Stromal cell of bone marrow (primary cell): ENCODE measurements at regions not wholly inside any gene's neighbourhood (a gene's known extent, or its start where the extent isn't known, plus 50 kb on each side); places are given as distances from the start of the nearest gene placed in this dataset.
A peak's percentile ranks its signal among the peaks of the same experiment; 100 is the strongest.
"Not testable (repeated sequence)": the region's sequence is repeated elsewhere in the genome, so short reads cannot be mapped to it uniquely, and the experiment has no call there.

Experiments
- DNase-seq: peaks from one replicate; pipeline ENCODE4 v3.0.0-alpha.2; 2012; ENCODE audit warnings: low read depth

- not testable (repeated sequence) for DNase-seq
Observed at GRCh38 chr1:245061808-245062207, 93.0 kb upstream of the KIF26B start.

- DNase-seq: no peak
Observed at GRCh38 chr1:245060684-245061374, 94.0 kb upstream of the KIF26B start.

GRCh38 chr1:245059806-245060424 is 94.9 kb upstream of the KIF26B start:
- no peak for DNase-seq

GRCh38 chr1:245058882-245059281 is 95.9 kb upstream of the KIF26B start:
- no peak for DNase-seq

GRCh38 chr1:245058436-245058835 is 96.3 kb upstream of the KIF26B start:
- no peak for DNase-seq

- no peak for DNase-seq
Observed at GRCh38 chr1:245056913-245057312, 97.9 kb upstream of the KIF26B start.

- not testable (repeated sequence) for DNase-seq
Observed at GRCh38 chr1:245056296-245056695, 98.5 kb upstream of the KIF26B start.

- no peak for DNase-seq
Observed at GRCh38 chr1:245055752-245056151, 99.0 kb upstream of the KIF26B start.

- DNase-seq: no peak
Observed at GRCh38 chr1:245054507-245055270, 100.1 kb upstream of the KIF26B start.

GRCh38 chr1:245054105-245054504 is 100.7 kb upstream of the KIF26B start:
- no peak for DNase-seq

GRCh38 chr1:245052258-245052657 is 102.5 kb upstream of the KIF26B start:
- no peak for DNase-seq

GRCh38 chr1:245051349-245052221 is 103.2 kb upstream of the KIF26B start:
- no peak for DNase-seq

- no peak for DNase-seq
Observed at GRCh38 chr1:245046769-245047168, 108.0 kb upstream of the KIF26B start.

GRCh38 chr1:245046315-245046714 is 108.5 kb upstream of the KIF26B start:
- no peak for DNase-seq

- DNase-seq: peak; percentile 47
Observed at GRCh38 chr1:245045087-245045881, 109.5 kb upstream of the KIF26B start.

GRCh38 chr1:245043611-245043940 is 111.2 kb upstream of the KIF26B start:
- no peak for DNase-seq

GRCh38 chr1:245041058-245041698 is 113.6 kb upstream of the KIF26B start:
- no peak for DNase-seq

GRCh38 chr1:245039196-245039595 is 115.6 kb upstream of the KIF26B start:
- no peak for DNase-seq

GRCh38 chr1:245036102-245036501 is 118.7 kb upstream of the KIF26B start:
- no peak for DNase-seq

GRCh38 chr1:245031041-245031440 is 123.7 kb upstream of the KIF26B start:
- no peak for DNase-seq

- DNase-seq: no peak
Observed at GRCh38 chr1:245026247-245026646, 128.5 kb upstream of the KIF26B start.
